ENCODE measurements at regions not wholly inside any gene's neighbourhood (a gene's known extent, or its start where the extent isn't known, plus 50 kb on each side); places are given as distances from the start of the nearest gene placed in this dataset.
A peak's percentile ranks its signal among the peaks of the same experiment; 100 is the strongest.

GRCh38 chr4:137310593-137311490 lies 221.5 kb downstream of the PCDH18 start:
- in situ Hi-C loops (cut with MboI; ENCODE audit: low sequenced_read_pairs), result no loop called here
- Histone ChIP-seq H4K20me1 (ENCODE audit: insufficient read depth, low read length) (no peaks in the 10 kb centered on the region), H3K9ac (ENCODE audit: low read depth, low read length) (peak overlapping the region; percentile 63), H3K27me3 (ENCODE audit: control insufficient read depth, insufficient read depth, low read length) (no peaks in the 10 kb centered on the region), H3K4me1 (ENCODE audit: control insufficient read depth, insufficient read depth, low read length) (peaks cover 10% of the 10 kb centered on the region), H3K36me3 (ENCODE audit: control insufficient read depth, insufficient read depth, low read length) (no peaks in the 10 kb centered on the region), H3K14ac (replicated peaks; ENCODE audit: low read depth, low read length) (peak overlapping the region; percentile 45), H2AK5ac (ENCODE audit: low read depth, low read length) (peak overlapping the region; percentile 92), H4K8ac (ENCODE audit: low read depth in 2 of 2, low read length in 2 of 2) (peak overlapping the region; percentile 85 to 97), H3K4ac (ENCODE audit: low read depth, low read length) (peak overlapping the region; percentile 73), H2BK20ac (ENCODE audit: low read depth, low read length) (peak overlapping the region; percentile 87), H2AK9ac (replicated peaks; ENCODE audit: low read depth, low read length, poor library complexity) (no peak overlapping the region), H3K23ac (ENCODE audit: low read depth, low read length) (peak overlapping the region; percentile 54), H3K9me3 (ENCODE audit: control insufficient read depth, insufficient read depth, low read length) (no peaks in the 10 kb centered on the region), H3K9me1 (ENCODE audit: insufficient read depth, low read length) (peaks cover 3% of the 10 kb centered on the region; the same call in 1 of the 2 replicates), H3K79me1 (ENCODE audit: low read depth in 1 of 2, low read length in 2 of 2) (no peaks in the 10 kb centered on the region), H3K27ac (ENCODE audit: insufficient read depth, low read length) (peak overlapping the region; percentile 98), H3K18ac (ENCODE audit: low read depth, low read length) (peak overlapping the region; percentile 98), H4K91ac (ENCODE audit: insufficient read depth, low read depth, low read length) (peak overlapping the region; percentile 90), H2AFZ (replicated peaks; ENCODE audit: low read length, poor library complexity) (peak overlapping the region; percentile 2), H3K4me3 (ENCODE audit: insufficient read depth, low read depth, low read length) (no peak overlapping the region), H4K5ac (ENCODE audit: low read depth, low read length) (peak overlapping the region; percentile 97), H3K56ac (ENCODE audit: extremely low read depth, insufficient read depth, low read length) (peak overlapping the region; percentile 90; the same call in 1 of the 2 replicates), H2BK120ac (ENCODE audit: low read depth, low read length) (peak overlapping the region; percentile 96), H2BK15ac (ENCODE audit: low read depth, low read length) (peak overlapping the region; percentile 100; the same call in 2 of the 3 replicates), H2BK5ac (ENCODE audit: low read depth, low read length, poor library complexity, severe bottlenecking) (peak overlapping the region; percentile 97), H3K4me2 (ENCODE audit: low read depth, low read length) (peak overlapping the region; percentile 18; the same call in 1 of the 2 replicates)
- DNase-seq (peak; percentile 91), ATAC-seq (ENCODE audit: low read depth) (peak; percentile 72)
- intact Hi-C loops (cut with micrococcal nuclease), result no loop called here
- dilution Hi-C loops (cut with HindIII; ENCODE audit: low sequenced_read_pairs, unreplicated experiment), result no loop called here
- POLR2A ChIA-PET (ENCODE audit: unreplicated experiment), result interaction anchor here (0.5 kb wide), 1 partner anchor 547 kb away, joined by 14 read pairs; no protein-coding TSS in a partner anchor
- no peak for TF ChIP-seq CEBPB (IDR thresholded peaks at IDR 0.05; ENCODE audit: low read depth, low read length)
- no peak for TF ChIP-seq USF2 (IDR thresholded peaks at IDR 0.05; ENCODE audit: low read depth, low read length)
- TF ChIP-seq FOS (IDR thresholded peaks at IDR 0.05; ENCODE audit: low read depth, low read length), result peak; percentile 96
- 0 out of 2 replicates have a peak, but pooled peaks have one; percentile 16 for TF ChIP-seq BHLHE40 (IDR thresholded peaks at IDR 0.05; ENCODE audit: low read depth, low read length)
- no CpG with 5 or more reads among the region's 3 CpGs for WGBS, 2 experiments (ENCODE audit: extremely low coverage in 2 of 2, insufficient read length in 1 of 2)
- CTCF ChIA-PET, result interaction anchor here (0.9 kb wide), 1 partner anchor 38 kb away, joined by 3 read pairs; no protein-coding TSS in a partner anchor
- no TSS peak for BruUV-seq (replicated peaks)

Data from IMR-90 (cell line).